ENCODE measurements at regions not wholly inside any gene's neighbourhood (a gene's known extent, or its start where the extent isn't known, plus 50 kb on each side); places are given as distances from the start of the nearest gene placed in this dataset.

DNA sequence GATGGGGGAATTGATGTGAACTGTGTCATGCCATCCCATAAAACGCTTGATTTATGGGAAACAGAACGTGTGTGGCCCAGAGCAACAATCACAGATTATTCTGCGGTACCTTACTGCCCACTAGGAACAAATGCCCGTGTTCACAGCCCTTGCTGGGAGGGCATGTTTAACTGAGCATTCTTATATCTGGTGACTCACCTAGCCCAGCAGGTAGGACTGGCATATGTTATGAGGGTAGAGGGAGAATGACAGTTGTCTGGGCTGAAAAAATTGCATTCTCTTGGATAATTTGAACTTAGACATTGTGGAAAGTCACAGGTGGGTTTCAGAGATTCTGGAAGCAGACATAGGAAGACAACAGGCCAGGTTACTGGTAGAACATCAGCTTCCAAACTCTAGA is 460.6 kb downstream of the DMRT2 start:
- TF ChIP-seq POLR2A (IDR thresholded peaks at IDR 0.05; ENCODE audit: low read depth, low read length) (no peak), POLR2AphosphoS5 (IDR thresholded peaks at IDR 0.05; ENCODE audit: low read depth, low read length) (no peak), TAF1 (IDR thresholded peaks at IDR 0.05; ENCODE audit: borderline replicate concordance, low read depth, low read length) (no peak)
- FAIRE-seq (no peak), DNase-seq (ENCODE audit: insufficient read length) (no peak)

DNA sequence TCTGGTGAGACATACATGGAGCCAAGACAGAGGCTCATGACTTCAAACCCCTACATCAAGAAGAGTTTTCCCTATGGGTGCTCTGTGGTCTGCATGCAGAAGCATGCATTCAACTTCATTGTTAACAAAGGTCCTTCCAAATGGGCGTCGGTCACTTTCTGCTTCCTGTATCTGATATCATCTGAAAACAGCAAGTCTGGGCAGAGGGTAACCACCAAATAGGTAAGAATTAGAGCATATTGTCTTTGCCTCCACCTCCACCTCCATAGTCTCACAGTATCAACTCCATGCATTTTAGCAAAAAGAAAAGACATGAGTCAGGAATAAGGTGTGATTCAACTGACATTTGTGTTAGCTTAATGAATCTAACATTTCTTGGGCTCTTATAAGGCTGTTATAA is 462.9 kb downstream of the DMRT2 start:
- TF ChIP-seq POLR2A (IDR thresholded peaks at IDR 0.05; ENCODE audit: low read depth, low read length) (no peak), POLR2AphosphoS5 (IDR thresholded peaks at IDR 0.05; ENCODE audit: low read depth, low read length) (no peak), TAF1 (IDR thresholded peaks at IDR 0.05; ENCODE audit: borderline replicate concordance, low read depth, low read length) (no peak)
- DNase-seq (ENCODE audit: insufficient read length): no peak
- no peak for FAIRE-seq

DNA sequence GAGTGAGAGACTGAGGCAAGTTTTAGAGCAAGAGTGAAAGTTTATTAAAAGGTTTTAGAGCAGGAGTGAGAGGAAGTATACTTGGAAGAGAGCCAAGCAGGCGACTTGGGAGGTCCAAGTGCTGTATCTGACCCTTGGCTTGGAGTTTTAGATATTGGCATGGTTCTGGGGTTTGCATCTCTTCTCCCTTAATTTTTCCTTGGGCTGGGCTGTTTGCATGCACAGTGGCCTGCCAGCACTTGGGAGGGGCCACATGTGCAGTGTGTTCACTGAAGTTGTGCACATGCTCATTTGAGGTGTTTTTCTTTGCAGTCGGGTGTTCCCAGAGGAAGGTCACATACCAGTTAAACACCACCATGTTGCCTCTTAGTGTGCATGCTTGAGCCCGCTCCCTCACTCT is 464.1 kb downstream of the DMRT2 start:
- TF ChIP-seq TAF1 (IDR thresholded peaks at IDR 0.05; ENCODE audit: borderline replicate concordance, low read depth, low read length) (no peak), POLR2AphosphoS5 (IDR thresholded peaks at IDR 0.05; ENCODE audit: low read depth, low read length) (no peak), POLR2A (IDR thresholded peaks at IDR 0.05; ENCODE audit: low read depth, low read length) (no peak)
- DNase-seq (ENCODE audit: insufficient read length): no peak
- FAIRE-seq: no peak

DNA sequence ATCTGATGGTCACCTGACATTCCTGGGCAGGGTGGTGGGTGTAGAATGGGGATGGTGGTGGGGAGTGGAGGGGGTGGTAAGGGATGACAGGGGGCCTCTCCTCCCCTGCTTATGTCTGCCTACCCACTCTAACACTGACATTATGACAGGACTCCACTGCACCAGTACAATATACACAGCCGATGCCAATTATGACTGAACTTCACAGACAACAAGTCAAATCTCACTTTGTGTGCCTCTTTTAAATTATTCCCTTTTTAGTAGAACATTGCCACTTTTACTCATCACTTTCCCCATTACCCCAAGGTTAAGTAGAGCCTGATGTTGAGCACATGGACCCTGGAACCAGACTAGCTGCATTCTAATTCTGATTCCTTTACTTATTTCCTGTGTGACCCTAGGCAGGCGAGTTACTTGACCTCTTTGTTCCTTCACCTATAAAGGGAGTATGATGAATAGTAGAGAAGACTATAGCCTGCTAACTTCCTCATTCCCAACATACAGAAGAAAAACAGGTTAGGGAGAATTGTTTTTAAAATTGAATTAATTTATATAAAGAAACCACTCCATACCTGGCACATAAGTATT is 464.7 kb downstream of the DMRT2 start:
- no peak for TF ChIP-seq TAF1 (IDR thresholded peaks at IDR 0.05; ENCODE audit: borderline replicate concordance, low read depth, low read length)
- TF ChIP-seq POLR2A (IDR thresholded peaks at IDR 0.05; ENCODE audit: low read depth, low read length): no peak
- TF ChIP-seq POLR2AphosphoS5 (IDR thresholded peaks at IDR 0.05; ENCODE audit: low read depth, low read length): no peak
- DNase-seq (ENCODE audit: insufficient read length) (no peak), FAIRE-seq (no peak)

GRCh38 chr9:1515557-1515956 is 465.4 kb downstream of the DMRT2 start:
- FAIRE-seq (no peak), DNase-seq (ENCODE audit: insufficient read length) (no peak)
- no peak for TF ChIP-seq POLR2A (IDR thresholded peaks at IDR 0.05; ENCODE audit: low read depth, low read length)
- no peak for TF ChIP-seq TAF1 (IDR thresholded peaks at IDR 0.05; ENCODE audit: borderline replicate concordance, low read depth, low read length)
- TF ChIP-seq POLR2AphosphoS5 (IDR thresholded peaks at IDR 0.05; ENCODE audit: low read depth, low read length): no peak

- FAIRE-seq (no peak), DNase-seq (ENCODE audit: insufficient read length) (no peak)
- TF ChIP-seq TAF1 (IDR thresholded peaks at IDR 0.05; ENCODE audit: borderline replicate concordance, low read depth, low read length) (no peak), POLR2A (IDR thresholded peaks at IDR 0.05; ENCODE audit: low read depth, low read length) (no peak), POLR2AphosphoS5 (IDR thresholded peaks at IDR 0.05; ENCODE audit: low read depth, low read length) (no peak)
Observed at GRCh38 chr9:1521547-1521946, 471.4 kb downstream of the DMRT2 start.

DNA sequence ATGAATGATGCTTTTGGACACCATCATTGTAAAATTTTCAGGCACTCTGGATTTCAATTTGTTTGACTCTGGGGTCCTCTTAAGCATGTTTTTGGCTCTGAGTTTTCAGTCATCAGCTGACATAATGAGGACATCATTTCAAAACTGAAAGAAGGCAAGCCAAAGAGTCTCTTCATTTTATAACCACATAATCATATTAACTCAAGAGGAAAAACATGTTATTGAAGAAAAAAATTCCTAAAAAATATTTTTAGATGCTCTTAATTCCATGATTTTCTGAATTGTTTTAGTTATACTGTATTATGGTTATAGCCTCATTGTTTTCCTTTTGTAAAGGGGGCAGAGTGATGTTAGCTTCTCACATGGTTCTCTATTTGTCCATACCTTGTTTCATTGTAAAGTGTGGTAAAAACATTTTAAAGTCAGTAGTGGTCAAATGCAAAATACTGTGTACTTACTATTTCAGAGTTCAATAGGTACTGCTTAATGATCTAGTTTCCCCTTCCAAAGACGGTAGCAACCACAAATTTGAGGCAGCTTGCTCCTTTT is 472.1 kb downstream of the DMRT2 start:
- no peak for DNase-seq (ENCODE audit: insufficient read length)
- no peak for TF ChIP-seq POLR2AphosphoS5 (IDR thresholded peaks at IDR 0.05; ENCODE audit: low read depth, low read length)
- TF ChIP-seq POLR2A (IDR thresholded peaks at IDR 0.05; ENCODE audit: low read depth, low read length): no peak
- no peak for TF ChIP-seq TAF1 (IDR thresholded peaks at IDR 0.05; ENCODE audit: borderline replicate concordance, low read depth, low read length)
- no peak for FAIRE-seq

- FAIRE-seq (no peak), DNase-seq (ENCODE audit: insufficient read length) (no peak)
- TF ChIP-seq TAF1 (IDR thresholded peaks at IDR 0.05; ENCODE audit: borderline replicate concordance, low read depth, low read length): no peak
- TF ChIP-seq POLR2AphosphoS5 (IDR thresholded peaks at IDR 0.05; ENCODE audit: low read depth, low read length): no peak
- no peak for TF ChIP-seq POLR2A (IDR thresholded peaks at IDR 0.05; ENCODE audit: low read depth, low read length)
Observed at GRCh38 chr9:1528456-1528855, 478.3 kb downstream of the DMRT2 start.

GRCh38 chr9:1530696-1531095 is 480.5 kb downstream of the DMRT2 start:
- DNase-seq (ENCODE audit: insufficient read length): no peak
- no peak for TF ChIP-seq TAF1 (IDR thresholded peaks at IDR 0.05; ENCODE audit: borderline replicate concordance, low read depth, low read length)
- no peak for FAIRE-seq

GRCh38 chr9:1531424-1531823 is 481.3 kb downstream of the DMRT2 start:
- TF ChIP-seq POLR2AphosphoS5 (IDR thresholded peaks at IDR 0.05; ENCODE audit: low read depth, low read length) (no peak), TAF1 (IDR thresholded peaks at IDR 0.05; ENCODE audit: borderline replicate concordance, low read depth, low read length) (no peak), POLR2A (IDR thresholded peaks at IDR 0.05; ENCODE audit: low read depth, low read length) (no peak)
- DNase-seq (ENCODE audit: insufficient read length) (no peak), FAIRE-seq (no peak)

- DNase-seq (ENCODE audit: insufficient read length) (no peak), FAIRE-seq (no peak)
- TF ChIP-seq TAF1 (IDR thresholded peaks at IDR 0.05; ENCODE audit: borderline replicate concordance, low read depth, low read length) (no peak), POLR2A (IDR thresholded peaks at IDR 0.05; ENCODE audit: low read depth, low read length) (no peak), POLR2AphosphoS5 (IDR thresholded peaks at IDR 0.05; ENCODE audit: low read depth, low read length) (no peak)
Observed at GRCh38 chr9:1532171-1532570, 482.0 kb downstream of the DMRT2 start.

DNA sequence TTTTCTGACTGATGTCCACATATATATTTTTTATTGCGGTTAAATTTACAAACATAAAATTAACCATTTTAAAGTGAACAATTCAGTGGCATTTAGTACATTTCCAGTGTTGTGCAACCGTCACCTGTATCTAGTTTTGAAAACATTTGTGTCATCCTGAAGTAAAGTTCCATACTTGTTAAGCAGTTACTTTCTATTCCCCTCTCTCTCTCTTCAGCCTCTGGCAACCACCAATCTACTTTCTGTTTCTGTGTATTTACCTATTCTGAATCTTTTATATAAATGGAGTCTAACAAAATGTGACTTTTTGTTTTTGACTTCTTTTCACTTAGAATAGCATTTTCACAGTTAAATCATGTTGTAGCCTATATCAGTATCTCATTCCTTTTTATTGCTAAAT is 480.1 kb upstream of the SMARCA2 start:
- FAIRE-seq (no peak), DNase-seq (ENCODE audit: insufficient read length) (no peak)
- no peak for TF ChIP-seq POLR2A (IDR thresholded peaks at IDR 0.05; ENCODE audit: low read depth, low read length)
- TF ChIP-seq POLR2AphosphoS5 (IDR thresholded peaks at IDR 0.05; ENCODE audit: low read depth, low read length): no peak
- TF ChIP-seq TAF1 (IDR thresholded peaks at IDR 0.05; ENCODE audit: borderline replicate concordance, low read depth, low read length): no peak
